GM21786 (cell line): ENCODE measurements at regions not wholly inside any gene's neighbourhood (a gene's known extent, or its start where the extent isn't known, plus 50 kb on each side); places are given as distances from the start of the nearest gene placed in this dataset.

Experiments used
- ATAC-seq: cut with Tn5 transposase; IDR thresholded peaks from one replicate; pipeline ENCODE4 v1.9.1; 2021; ENCODE audit not compliant: unreplicated experiment

DNA sequence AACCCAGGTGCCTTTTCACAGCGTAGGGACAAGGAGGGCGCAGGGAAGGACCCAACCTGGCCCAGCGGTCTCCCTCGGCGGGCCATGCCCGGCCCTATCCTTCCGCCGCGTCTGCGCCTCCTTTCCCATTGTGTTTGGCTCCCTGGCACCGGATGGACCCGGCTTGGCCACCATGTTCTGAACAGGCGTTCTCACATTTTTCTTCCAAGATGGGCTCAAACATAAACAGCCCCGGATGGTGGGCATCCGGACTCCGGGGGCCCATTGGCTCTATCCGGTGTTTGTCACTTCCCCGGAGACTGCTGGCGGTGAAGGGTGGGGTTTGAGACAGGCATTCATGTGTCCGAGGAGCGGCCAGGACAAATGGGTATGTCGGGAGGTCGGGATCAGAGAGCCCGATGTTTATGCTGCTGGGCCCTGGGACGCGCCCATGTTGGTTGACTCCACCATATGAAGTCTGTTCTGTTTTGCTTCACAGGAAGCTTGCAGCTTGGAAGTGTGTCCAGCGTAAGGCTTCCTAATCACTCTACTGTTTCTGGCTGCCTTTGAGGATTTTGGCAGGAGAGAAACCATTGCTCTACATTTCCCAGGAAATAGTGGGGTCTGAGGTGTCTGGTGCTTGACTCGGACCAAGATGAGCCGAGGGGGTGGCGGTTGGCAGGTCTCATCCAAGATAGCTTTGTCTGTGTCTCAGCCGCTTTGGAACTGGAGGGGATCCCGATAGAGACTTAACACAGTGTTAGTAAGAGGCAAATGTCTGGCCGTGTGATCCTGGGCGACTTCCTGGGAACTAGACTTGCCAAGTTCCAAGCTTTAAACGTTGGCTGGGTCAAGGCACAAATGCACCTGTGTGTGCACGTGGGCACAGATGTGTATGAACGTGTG lies 188.3 kb downstream of the IRF8 start:
- no peak for ATAC-seq

DNA sequence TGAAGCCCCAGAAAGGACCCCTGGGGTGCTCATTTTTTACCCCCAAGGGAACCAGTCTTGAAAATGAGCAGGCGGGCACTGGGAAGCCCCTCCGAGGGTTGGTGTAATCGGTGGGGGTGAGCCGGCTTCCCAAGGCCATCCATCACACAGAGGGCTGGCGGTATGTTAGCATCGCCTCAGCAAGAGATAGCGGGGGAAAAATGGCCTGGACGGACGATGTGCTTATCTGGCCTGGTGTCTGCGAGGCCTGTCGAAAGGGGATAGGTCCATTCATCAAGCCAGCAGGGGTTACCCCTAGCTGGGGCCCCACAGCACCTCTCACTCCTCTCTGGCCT lies 188.9 kb downstream of the IRF8 start:
- no peak for ATAC-seq

DNA sequence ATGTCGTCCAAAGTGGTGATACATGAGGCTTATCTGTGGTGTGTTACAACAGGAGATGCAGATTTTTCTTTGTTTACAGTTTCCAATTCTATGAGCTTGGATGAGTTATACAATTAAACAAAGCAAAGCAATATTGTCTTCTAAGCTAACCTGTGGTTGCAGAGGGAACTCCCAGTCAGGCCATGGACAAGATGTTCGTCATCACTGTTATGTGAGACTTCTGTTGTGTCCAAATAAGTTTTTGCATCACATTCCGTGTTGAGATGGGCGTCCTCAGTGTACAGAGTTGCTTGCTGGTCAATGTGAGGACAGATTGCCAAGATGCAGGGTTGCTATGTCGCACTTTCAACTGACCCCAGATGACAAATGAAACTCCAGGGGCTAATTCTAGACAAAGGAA lies 189.3 kb downstream of the IRF8 start:
- ATAC-seq = no peak

DNA sequence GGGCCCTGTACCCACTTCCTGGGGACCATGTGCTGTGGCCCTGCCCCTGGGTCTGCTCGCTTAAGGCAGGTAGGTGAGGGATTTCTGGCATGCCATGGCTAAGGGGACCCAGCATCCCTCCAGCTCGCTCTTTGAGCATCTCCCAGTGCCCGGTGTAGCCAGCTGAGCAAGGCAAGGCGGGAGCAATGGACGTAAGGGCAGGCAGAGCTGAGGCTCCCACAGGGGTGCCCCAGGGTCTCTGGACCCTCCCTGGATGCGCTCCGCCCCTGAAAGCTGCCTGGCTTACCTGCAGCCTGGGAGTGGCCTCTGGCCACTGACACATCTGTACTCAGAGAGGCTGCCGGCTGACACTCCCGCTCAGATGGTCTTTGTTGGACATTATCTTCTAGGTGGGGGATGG lies 189.9 kb downstream of the IRF8 start:
- ATAC-seq = no peak

DNA sequence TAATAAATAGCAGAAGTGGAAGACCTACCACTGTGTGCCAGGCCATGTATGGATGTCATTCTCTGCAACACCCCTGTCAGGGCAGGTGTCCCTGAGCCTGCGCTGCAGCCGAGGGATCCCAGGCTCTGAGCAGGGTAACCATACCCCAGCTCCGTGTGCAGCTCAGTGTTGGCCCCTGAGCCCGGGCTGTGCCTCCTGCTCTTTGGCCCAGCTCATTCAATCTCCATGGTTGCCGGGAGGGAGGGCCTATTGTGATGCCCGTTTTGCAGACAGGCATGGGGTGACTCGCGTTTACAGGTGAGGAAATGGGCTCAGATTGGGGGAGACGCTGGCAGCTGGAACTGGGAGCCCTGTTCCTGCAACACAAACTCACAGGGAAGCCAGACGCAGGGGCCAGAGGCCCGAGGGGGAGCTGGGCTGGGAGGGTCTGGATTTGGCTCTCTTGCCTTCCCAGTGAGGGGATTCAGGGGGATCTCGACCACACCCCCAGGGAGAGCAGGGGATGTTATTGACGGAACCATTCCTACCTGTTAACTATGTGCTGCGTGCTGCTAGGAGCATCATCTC lies 190.5 kb downstream of the IRF8 start:
- ATAC-seq = no peak

DNA sequence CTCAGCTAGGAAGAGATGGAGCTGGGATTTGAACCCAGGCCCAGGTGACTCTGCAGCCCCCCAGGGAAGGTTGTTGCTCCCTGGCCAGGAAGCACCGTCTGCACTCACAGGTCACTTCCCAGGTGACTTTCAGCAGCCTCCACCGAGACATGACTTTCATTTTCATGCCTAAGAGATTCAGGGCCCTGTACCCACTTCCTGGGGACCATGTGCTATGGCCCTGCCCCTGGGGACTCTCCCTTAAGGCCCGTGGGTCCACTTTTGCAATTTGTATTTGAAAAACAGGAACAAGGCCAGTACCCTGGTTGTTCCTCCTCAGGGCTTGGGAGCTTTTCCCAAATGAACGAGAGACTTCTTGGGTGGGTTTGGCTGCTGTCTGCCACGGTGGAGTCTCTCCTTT lies 191.0 kb downstream of the IRF8 start:
- peak; percentile 81 for ATAC-seq

DNA sequence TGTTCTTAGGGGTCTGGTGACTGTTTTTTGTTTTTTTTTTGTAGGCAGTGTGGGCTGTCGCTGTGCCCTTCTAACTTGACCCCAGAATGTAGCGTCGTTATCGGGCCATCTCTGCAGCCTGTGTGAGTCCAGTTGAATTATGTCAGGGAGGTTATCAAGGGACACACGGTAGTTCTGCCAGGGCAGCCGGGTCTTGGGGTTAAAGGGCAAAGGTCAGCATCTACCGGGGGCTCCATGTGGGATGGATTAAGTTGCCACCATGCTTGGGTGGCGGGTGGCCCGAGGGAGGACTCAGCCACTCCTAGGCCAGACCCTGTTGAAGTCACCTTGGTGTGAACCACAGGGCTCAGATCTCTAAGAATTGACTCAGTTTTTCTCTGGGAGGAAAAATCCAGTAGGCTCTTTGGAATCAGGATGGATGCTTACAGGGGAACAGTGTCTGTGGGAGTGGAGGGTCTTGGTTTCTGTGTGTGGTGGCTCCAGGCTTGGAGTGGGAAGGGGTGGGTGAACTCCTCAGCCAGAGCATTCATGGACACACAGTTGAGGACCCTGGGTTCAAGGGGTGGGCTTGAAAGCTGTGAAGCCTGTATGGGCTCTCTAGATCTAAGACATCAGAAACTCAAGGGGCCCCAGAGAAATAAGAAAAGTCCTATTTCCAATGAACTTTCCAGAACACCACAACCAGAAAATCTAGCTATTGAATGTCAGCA lies 191.7 kb downstream of the IRF8 start:
- ATAC-seq = no peak

DNA sequence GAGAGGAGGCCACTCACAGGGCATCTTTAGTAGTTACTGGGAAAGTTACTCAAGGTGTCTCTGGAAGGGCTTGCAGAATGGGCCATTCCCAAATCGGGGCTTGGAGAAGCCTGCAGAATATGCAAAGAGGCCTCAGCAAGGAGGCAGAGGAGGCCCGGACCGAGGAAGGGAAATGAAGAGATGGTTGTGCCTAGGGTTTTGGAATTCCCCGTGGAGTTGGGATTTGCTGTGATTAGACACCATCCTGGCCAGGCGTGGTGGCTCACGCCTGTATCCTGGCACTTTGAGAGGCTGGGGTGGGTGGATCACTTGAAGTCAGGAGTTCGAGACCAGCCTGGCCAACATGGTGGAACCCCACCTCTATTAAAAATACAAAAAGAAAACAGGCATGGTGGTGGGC lies 193.0 kb downstream of the IRF8 start:
- ATAC-seq = no peak

DNA sequence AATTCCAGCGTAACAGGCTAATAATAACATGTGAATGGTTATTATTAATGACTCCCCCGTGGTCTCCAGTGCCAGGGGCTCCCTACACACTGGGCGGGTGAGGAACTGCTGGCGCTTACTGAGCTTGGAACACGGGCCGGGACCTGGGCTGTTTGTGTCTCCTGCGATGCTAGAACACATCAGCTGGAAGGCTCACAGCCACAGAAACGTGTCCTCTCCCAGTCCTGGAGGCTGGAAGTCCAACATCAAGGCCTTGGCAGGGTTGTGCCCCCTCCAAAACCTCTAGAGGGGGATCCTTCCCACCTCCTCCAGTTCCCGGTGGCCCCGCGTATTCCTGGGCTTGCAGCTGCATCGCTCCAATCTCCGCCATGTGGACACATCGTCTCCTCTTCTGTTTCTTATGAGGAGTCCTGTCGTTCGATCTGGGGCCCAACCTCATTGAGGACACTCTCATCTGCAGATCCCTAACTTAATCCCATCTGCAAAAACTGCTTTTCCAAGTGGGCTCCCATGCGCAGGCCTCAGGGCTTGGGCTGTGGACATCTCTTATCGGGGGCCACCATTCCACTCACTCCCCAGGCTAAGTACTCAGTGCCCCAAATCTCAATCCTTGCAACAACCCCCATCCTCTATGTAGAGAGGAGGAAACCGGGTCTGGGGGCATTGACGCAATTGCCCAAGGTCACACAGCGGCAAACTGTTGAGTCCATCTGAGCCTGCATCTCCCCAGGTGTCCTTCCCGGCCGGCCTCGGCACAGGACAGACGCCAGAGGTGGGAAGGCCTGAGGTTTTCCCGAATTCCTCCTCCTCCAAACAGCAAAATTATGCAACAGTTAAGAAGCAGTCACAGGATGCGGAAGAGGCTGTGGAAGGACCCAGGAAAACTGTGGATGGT lies 193.9 kb downstream of the IRF8 start:
- ATAC-seq = no peak

DNA sequence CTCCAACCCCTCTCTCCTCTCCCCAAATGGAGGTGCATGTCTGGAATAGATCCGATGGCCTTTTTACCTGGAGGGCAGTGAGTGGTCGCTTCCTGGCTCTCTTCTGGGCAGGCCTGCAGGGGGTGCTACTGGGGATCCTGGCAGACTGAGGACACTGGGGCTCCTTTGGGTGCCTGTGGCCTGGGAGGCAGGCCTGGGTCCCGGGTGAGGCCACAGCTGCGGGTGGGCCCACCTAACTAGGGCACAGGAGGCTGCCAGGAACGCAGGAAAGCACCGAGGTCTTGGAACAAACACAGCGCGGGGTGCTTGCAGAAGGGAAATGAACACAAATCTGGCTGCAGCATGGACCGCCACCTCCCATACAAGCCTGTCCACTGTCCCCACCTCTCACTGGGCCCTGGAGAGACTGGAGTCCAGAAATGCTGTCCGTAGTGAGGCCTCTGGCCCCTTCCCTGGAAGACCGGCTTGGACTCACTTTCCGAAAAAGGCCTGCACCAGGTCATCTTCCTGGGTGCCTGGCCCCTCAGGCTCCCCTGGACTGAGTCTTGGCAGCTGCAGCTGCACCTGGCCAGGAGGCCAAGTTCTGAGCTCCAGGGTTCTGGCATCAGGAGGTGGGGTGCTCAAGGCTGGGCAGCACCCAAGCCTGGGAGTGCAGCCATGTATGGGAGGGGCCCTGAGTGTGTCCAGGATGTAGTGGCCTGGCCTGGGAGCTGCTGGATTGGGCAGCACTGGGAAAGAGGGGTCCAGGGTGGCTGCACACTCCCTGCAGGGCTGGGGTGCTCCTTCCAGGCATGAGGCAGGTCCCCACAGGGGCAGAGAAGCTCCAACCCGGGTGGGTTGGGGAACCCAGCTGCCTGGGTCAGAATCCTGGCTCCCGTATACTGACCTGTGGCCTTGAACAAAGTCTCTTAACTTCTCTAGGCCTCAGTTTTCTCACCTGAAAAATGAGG lies 195.1 kb downstream of the IRF8 start:
- no peak for ATAC-seq

DNA sequence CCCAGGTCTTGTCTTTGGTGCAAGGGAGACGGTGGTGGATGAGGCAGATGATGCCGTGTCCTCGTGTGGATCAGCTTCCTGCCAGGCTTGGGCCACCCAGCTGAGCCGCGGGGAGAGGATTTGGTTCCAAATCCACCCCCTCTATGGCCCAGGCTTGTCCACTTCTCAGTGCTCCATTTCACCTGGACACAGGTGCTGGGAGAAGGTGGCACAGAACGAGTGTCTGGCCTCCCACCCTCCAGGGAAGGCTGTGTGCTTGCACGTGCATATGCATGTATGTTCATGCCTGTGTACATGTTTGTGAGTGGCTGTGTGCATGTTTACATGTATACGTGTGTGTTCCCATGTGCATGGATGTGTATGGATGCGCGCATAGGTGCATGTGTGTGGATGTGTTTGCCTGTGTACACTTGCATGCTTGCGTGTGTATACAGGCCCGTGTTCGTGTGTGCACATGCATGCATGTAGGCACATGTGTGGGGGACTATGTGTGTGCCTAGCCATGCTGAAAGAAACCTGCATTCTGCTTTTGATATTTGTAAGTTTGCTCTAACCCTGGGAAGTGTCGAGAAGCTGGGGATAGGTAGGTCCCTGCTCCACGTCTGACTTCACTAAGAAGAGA lies 196.3 kb downstream of the IRF8 start:
- no peak for ATAC-seq

DNA sequence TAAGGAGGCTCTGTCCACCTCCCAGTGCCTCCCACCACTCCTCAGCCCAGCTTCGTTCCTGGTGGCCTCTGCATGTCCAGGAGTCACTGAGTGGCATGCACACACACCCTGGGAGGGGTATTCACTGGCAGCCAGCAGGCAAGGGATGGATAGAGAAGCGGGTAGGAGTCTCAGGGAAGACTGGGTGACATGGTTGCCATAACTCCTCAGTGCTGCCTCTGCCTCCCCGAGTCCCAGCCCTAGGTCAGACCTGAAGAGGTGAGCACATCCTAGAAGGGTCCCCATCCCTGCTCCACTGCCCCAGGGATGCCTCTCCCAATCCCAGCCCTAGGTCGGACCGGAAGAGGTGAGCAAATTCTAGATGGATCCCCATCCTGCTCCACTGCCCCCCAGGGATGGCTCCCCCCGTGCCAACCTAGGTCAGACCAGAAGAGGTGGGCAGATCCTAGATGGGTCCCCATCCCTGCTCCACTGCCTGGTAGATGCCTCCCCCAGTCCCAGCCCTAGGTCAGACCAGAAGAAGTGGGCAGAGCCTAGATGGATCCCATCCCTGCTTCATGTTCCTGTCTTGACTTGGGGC lies 197.0 kb downstream of the IRF8 start:
- ATAC-seq = no peak

DNA sequence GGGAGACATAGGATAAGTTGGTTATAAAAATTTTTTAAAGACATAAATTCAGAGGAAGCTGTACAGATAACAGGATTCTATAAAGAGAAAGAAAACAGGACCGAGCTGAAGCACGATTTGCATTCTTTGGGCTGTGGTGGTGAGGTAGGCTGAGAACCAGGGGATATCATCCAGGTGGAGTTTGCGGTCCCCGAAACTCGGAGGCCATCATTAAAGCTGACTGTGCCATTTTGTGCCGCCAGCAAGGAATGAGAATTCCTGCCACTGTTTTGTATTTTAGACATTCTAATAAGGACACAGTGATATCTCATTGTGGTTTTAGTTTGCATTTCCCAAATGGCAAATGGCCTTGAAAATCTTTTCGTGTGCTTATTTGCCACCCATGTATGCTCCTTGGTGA lies 197.9 kb downstream of the IRF8 start:
- no peak for ATAC-seq

DNA sequence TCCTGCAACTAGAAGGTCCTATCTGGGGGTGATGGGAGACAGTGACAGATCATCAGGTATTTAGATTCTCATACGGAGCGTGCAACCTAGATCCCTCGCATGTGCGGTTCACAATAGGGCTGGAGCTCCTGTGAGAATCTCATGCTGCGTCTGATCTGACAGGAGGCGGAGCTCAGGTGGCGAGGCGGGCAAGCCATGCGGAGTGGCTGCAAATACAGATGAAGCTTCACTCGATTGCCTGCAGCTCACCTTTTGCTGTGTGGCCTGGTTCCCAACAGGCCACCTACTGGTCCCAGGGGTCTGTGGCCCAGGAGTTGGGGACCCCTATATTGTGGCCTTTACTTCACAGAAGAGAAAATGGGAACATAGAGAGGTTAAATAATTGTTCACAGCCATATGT lies 200.4 kb downstream of the IRF8 start:
- no peak for ATAC-seq

DNA sequence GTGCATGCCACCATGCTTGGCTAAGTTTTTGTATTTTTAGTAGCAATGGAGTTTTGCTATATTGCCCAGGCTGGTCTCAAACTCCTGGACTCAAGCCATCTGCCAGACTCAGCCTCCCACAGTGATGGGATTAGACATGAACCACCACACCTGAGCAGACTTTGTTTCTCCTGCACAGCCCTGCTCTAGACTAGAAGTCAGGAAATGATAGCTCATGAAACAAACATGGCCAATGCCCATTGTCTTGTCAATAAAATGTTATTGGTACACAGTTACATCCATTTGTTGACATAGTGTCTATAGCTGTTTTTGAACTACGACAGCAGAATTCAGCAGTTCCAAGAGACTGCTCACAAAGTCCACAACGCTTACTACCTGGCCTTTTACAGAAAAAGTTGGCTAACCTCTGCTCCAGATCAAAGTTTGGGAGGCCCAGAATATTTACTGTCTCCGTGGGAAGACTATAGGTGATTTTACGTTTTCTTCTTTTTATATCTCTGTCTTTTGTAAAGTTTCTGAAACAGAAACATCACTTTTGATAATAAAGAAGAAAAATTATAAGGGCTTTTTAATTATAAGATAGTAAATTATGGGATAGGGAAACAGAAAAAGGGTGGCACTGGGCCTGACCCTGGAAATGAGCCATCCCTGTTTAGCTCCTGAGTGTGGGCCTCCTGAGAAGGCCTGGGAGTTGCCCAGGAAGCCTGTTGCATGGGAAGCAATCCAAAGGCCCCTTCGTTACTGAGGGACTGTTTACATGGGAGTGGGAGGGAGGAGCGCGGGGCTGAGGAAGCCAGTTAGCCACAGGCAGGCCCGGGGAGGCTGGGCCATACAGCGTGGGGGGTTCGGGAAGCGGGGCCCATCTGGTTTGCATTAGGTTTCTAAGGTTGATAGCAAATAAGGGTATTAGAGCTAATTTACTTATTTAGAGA lies 201.5 kb downstream of the IRF8 start:
- ATAC-seq = no peak

DNA sequence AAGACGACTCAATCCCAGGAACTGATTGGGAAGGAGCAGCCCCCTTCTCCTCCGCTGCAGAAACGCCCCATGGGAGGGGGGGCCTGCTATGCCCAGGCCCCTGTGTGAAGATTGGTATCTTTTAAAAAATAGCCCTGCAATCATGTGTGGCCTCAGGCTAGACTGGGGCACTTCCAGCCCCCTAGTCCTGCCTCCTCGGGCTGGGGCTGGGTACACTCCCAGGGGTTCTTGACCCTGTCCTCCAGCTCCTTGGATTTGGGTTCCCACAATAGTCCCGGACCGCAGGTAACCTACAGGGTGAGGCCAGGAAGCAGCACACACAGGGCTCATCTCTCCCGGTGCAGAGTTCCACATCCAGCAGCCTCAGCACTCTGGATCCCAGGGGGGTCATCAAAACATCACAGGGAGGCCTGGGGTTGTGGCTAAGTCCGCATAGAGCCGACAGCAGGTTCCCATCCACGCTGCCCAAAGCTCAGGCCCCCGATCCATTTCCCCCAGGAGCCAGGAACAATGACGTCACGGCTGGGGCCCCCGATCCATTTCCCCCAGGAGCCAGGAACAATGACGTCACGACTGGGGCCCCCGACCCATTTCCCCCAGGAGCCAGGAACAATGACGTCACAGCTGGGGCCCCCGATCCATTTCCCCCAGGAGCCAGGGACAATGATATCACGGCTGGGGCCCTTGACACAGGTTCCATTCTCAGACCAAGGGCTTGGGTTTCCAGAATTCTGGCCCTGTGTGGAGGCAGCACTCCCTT lies 202.4 kb downstream of the IRF8 start:
- no peak for ATAC-seq

DNA sequence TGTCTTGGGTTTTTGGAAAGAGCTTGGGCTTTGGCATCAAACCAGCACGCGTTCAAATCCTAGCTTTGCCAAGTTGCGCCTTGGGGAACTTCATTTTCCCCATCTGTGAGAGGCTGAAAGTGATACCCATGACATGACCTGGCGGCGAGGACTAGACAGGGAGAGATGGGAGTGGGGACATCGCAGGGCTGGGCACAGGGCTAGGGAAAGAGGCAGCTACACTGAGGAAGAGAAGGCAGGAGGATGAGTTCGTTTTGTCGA lies 202.9 kb downstream of the IRF8 start:
- ATAC-seq = no peak

DNA sequence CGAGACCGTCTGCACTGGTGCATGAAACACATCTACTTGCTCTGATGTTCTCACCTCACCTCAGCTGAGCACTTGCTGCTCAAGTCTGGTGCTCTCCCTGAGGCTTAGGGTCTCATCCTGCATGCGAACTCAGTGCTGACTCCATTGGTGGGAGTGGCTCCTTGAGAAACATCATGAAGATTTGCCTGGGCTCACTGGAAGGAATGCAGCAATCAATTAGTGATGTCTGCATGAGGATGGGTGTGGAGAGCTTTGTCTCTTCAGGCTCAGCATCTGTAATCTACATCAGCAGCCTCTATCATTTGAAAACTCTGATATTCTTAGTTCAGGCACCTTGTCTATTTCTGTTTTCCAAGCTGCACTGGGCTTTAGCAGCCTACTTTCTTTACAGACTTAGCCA lies 204.4 kb downstream of the IRF8 start:
- ATAC-seq = no peak
